Testis (tissue), 2 donors: ENCODE measurements at regions not wholly inside any gene's neighbourhood (a gene's known extent, or its start where the extent isn't known, plus 50 kb on each side); places are given as distances from the start of the nearest gene placed in this dataset.

ENCODE experiments used
- DNase-seq: peaks from one replicate; pipeline ENCODE4 v3.0.0-alpha.2; 2019
- H3K27ac ChIP-seq, 2 donors: fragments of 200-600 bp; sonication (generic); one replicate each; pipeline ENCODE4 v1.5.1; 2019
- H3K27me3 ChIP-seq: fragments of 200-600 bp; sonication (generic); one replicate; pipeline ENCODE4 v1.5.1; 2019
- H3K36me3 ChIP-seq: fragments of 200-600 bp; sonication (generic); one replicate; pipeline ENCODE4 v1.5.1; 2017; ENCODE audit warnings: low read depth; ENCODE audit errors: missing control alignments
- H3K4me1 ChIP-seq: fragments of 200-600 bp; sonication (generic); one replicate; pipeline ENCODE4 v1.5.1; 2019
- H3K4me3 ChIP-seq, 2 donors: fragments of 200-600 bp; sonication (generic); one replicate each; pipeline ENCODE4 v1.5.1; 2017 to 2019
- H3K9me3 ChIP-seq: fragments of 200-600 bp; sonication (generic); one replicate; pipeline ENCODE4 v1.5.1; 2017
- POLR2A ChIP-seq: fragments of 450-650 bp; IDR thresholded peaks from one replicate; pipeline ENCODE4 v1.6.1; 2017; ENCODE audit warnings: antibody characterized with exemption, mild to moderate bottlenecking, moderate library complexity
- WGBS, 2 donors: methylation state at CpG; one replicate each; pipeline ENCODE4 v1.1.5; 2018; 5-methylcytosine and 5-hydroxymethylcytosine counted together
- intact Hi-C: fragments of 100-400 bp; cut with DNase I; formaldehyde crosslinking; loops from one replicate; pipeline ENCODE4 v1.15.1; 2023; ENCODE audit warnings: low total_unique reads
- TF ChIP-seq, protein P1 (sequence below), 3 experiments: fragments of 450-650 bp in 2 of 3; fragments of 200-600 bp in 1 of 3; sonication (generic) in 1 of 3; IDR thresholded peaks; one replicate each; pipeline ENCODE4 v1.5.1; 2016 to 2019; ENCODE audit warnings: antibody characterized with exemption in 3 of 3, mild to moderate bottlenecking in 2 of 3, moderate library complexity in 1 of 3

- intact Hi-C loops: no loop called here
Observed at GRCh38 chr7:118078015-118078414, 105.9 kb upstream of the LSM8 start.

GRCh38 chr7:118079369-118079768 is 104.6 kb upstream of the LSM8 start:
- Histone ChIP-seq H3K4me3 (no peak overlapping the region), H3K9me3 (no peaks in the 10 kb centered on the region), H3K36me3 (no peaks in the 10 kb centered on the region), H3K27me3 (no peaks in the 10 kb centered on the region), H3K4me1 (no peaks in the 10 kb centered on the region), H3K27ac (no peak overlapping the region)
- no peak for TF ChIP-seq POLR2A
- TF ChIP-seq, protein P1, sequence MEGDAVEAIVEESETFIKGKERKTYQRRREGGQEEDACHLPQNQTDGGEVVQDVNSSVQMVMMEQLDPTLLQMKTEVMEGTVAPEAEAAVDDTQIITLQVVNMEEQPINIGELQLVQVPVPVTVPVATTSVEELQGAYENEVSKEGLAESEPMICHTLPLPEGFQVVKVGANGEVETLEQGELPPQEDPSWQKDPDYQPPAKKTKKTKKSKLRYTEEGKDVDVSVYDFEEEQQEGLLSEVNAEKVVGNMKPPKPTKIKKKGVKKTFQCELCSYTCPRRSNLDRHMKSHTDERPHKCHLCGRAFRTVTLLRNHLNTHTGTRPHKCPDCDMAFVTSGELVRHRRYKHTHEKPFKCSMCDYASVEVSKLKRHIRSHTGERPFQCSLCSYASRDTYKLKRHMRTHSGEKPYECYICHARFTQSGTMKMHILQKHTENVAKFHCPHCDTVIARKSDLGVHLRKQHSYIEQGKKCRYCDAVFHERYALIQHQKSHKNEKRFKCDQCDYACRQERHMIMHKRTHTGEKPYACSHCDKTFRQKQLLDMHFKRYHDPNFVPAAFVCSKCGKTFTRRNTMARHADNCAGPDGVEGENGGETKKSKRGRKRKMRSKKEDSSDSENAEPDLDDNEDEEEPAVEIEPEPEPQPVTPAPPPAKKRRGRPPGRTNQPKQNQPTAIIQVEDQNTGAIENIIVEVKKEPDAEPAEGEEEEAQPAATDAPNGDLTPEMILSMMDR (IDR thresholded peaks at IDR 0.05): no peak
- DNase-seq: no peak
- WGBS, 2 donors: 89 to 97% methylated on average over 1 of the region's 1 CpG
- intact Hi-C loops: no loop called here

More at GRCh38 chr7:118078015-118078414, 105.9 kb upstream of the LSM8 start:
- Histone ChIP-seq H3K4me1 (no peaks in the 10 kb centered on the region), H3K27me3 (no peaks in the 10 kb centered on the region), H3K27ac (no peak overlapping the region), H3K36me3 (no peaks in the 10 kb centered on the region), H3K4me3 (no peak overlapping the region), H3K9me3 (no peaks in the 10 kb centered on the region)
- no peak for DNase-seq
- no peak for TF ChIP-seq POLR2A
- TF ChIP-seq, protein P1 (IDR thresholded peaks at IDR 0.05): no peak

GRCh38 chr7:118080947-118081346 is 103.0 kb upstream of the LSM8 start:
- no peak for TF ChIP-seq POLR2A
- TF ChIP-seq, protein P1 (IDR thresholded peaks at IDR 0.05): no peak
- no peak for DNase-seq
- no peaks in the 10 kb centered on the region for H3K4me1 ChIP-seq
- no peaks in the 10 kb centered on the region for H3K9me3 ChIP-seq
- intact Hi-C loops: no loop called here
- H3K36me3 ChIP-seq: no peaks in the 10 kb centered on the region
- no peak overlapping the region for H3K4me3 ChIP-seq
- WGBS, 2 donors: 50 to 69% methylated on average over 3 of the region's 3 CpGs
- H3K27me3 ChIP-seq: no peaks in the 10 kb centered on the region
- no peak overlapping the region for H3K27ac ChIP-seq

DNA sequence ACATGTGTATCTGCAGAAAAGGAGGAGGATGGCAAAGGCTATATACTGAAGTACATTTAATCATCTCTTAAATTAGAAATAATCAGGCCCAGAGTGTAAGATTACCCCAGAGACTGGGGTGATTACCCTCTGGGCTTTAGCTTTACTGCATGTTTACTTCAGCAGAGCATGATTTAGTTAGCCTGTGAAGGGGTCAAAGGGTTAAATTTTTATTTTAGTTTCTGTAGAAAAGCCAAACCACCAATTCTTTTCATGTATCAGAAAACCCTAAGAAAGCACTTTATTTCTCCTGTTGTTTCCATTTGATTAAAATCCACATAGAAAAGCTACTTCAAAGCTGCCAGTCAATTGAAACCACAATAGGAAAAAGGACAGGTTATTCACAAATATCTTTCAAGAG is 101.5 kb upstream of the LSM8 start:
- intact Hi-C loops: no loop called here
- Histone ChIP-seq H3K27ac (no peak overlapping the region), H3K36me3 (no peaks in the 10 kb centered on the region), H3K27me3 (no peaks in the 10 kb centered on the region), H3K4me3 (no peak overlapping the region), H3K4me1 (no peaks in the 10 kb centered on the region), H3K9me3 (no peaks in the 10 kb centered on the region)
- DNase-seq: no peak
- no peak for TF ChIP-seq POLR2A
- TF ChIP-seq, protein P1 (IDR thresholded peaks at IDR 0.05): no peak

GRCh38 chr7:118085000-118085399 is 99.0 kb upstream of the LSM8 start:
- no peaks in the 10 kb centered on the region for H3K4me1 ChIP-seq
- DNase-seq: no peak
- 64 to 69% methylated on average over 3 of the region's 3 CpGs for WGBS, 2 donors
- no peak overlapping the region for H3K4me3 ChIP-seq
- H3K27ac ChIP-seq: no peak overlapping the region
- no peaks in the 10 kb centered on the region for H3K27me3 ChIP-seq
- H3K36me3 ChIP-seq: no peaks in the 10 kb centered on the region
- intact Hi-C loops: no loop called here
- TF ChIP-seq, protein P1 (IDR thresholded peaks at IDR 0.05): no peak
- TF ChIP-seq POLR2A: no peak
- no peaks in the 10 kb centered on the region for H3K9me3 ChIP-seq
